Stimulated activated naive CD4-positive, alpha-beta T cell (primary cell): ENCODE measurements at regions not wholly inside any gene's neighbourhood (a gene's known extent, or its start where the extent isn't known, plus 50 kb on each side); places are given as distances from the start of the nearest gene placed in this dataset.

Experiments used
- DNase-seq, 6 experiments: peaks; one replicate each; lab custom pipeline; 2025; lab: John Stamatoyannopoulos, UW

GRCh38 chrX:46298821-46299220 lies 246.4 kb downstream of the ZNF674 start:
- DNase-seq: no peak

- no peak for DNase-seq
Measured at GRCh38 chrX:46295963-46296362, 249.3 kb downstream of the ZNF674 start.

GRCh38 chrX:46294234-46294633 lies 251.0 kb downstream of the ZNF674 start:
- DNase-seq: no peak

GRCh38 chrX:46279925-46280313 lies 265.3 kb downstream of the ZNF674 start:
- DNase-seq: no peak

- DNase-seq: no peak
Measured at GRCh38 chrX:46279214-46279924, 265.9 kb downstream of the ZNF674 start.

GRCh38 chrX:46278572-46278971 lies 266.6 kb downstream of the ZNF674 start:
- DNase-seq: no peak

GRCh38 chrX:46268412-46268811 lies 276.8 kb downstream of the ZNF674 start:
- no peak for DNase-seq

GRCh38 chrX:46263494-46263893 lies 281.7 kb downstream of the ZNF674 start:
- no peak for DNase-seq

- DNase-seq: no peak
Measured at GRCh38 chrX:46262304-46262703, 282.9 kb downstream of the ZNF674 start.

- DNase-seq: no peak
Measured at GRCh38 chrX:46260499-46260898, 284.7 kb downstream of the ZNF674 start.

- DNase-seq: no peak
Measured at GRCh38 chrX:46258356-46258755, 286.9 kb downstream of the ZNF674 start.

- no peak for DNase-seq
Measured at GRCh38 chrX:46257451-46257879, 287.8 kb downstream of the ZNF674 start.

- no peak for DNase-seq
Measured at GRCh38 chrX:46256875-46257274, 288.3 kb downstream of the ZNF674 start.

GRCh38 chrX:46255046-46255445 lies 290.2 kb downstream of the ZNF674 start:
- no peak for DNase-seq

GRCh38 chrX:46254641-46255040 lies 290.6 kb downstream of the ZNF674 start:
- no peak for DNase-seq

GRCh38 chrX:46251755-46252154 lies 293.5 kb downstream of the ZNF674 start:
- DNase-seq: no peak

GRCh38 chrX:46250151-46250550 lies 295.1 kb downstream of the ZNF674 start:
- no peak for DNase-seq

- DNase-seq: no peak
Measured at GRCh38 chrX:46247456-46247855, 297.8 kb downstream of the ZNF674 start.

GRCh38 chrX:46244451-46244850 lies 300.8 kb downstream of the ZNF674 start:
- DNase-seq: no peak

GRCh38 chrX:46236411-46236810 lies 308.8 kb downstream of the ZNF674 start:
- no peak for DNase-seq

GRCh38 chrX:46235778-46236177 lies 309.4 kb downstream of the ZNF674 start:
- no peak for DNase-seq

- DNase-seq: no peak
Measured at GRCh38 chrX:46234775-46235174, 310.4 kb downstream of the ZNF674 start.

GRCh38 chrX:46228389-46228788 lies 316.8 kb downstream of the ZNF674 start:
- no peak for DNase-seq

- no peak for DNase-seq
Measured at GRCh38 chrX:46226422-46226821, 318.8 kb downstream of the ZNF674 start.
